LNCaP clone FGC (cell line): ENCODE measurements at regions not wholly inside any gene's neighbourhood (a gene's known extent, or its start where the extent isn't known, plus 50 kb on each side); places are given as distances from the start of the nearest gene placed in this dataset.

Experiments used
- DNase-seq: peaks from one replicate; pipeline ENCODE4 v3.0.0-alpha.2; 2011; ENCODE audit warnings: low read depth
- H3K4me3 ChIP-seq: 2 replicates; pipeline ENCODE4 v1.5.1; 2011; ENCODE audit warnings: mild to moderate bottlenecking, low read depth, low read length, control low read depth
- CTCF ChIP-seq: IDR thresholded peaks from 2 replicates; pipeline ENCODE4 v1.5.1; 2012; ENCODE audit warnings: mild to moderate bottlenecking; ENCODE audit not compliant: control insufficient read depth, insufficient read depth; ENCODE audit errors: extremely low read depth

GRCh38 chr2:139465789-139466188, 685.6 kb upstream of the NXPH2 start:
- no peak overlapping the region for H3K4me3 ChIP-seq
- TF ChIP-seq CTCF, result no peak
- no peak for DNase-seq

- no peak for DNase-seq
- no peak overlapping the region for H3K4me3 ChIP-seq
- no peak for TF ChIP-seq CTCF
Observed at GRCh38 chr2:139457873-139458272, 677.7 kb upstream of the NXPH2 start.

GRCh38 chr2:139454251-139454650, 674.1 kb upstream of the NXPH2 start:
- no peak for TF ChIP-seq CTCF
- no peak for DNase-seq
- H3K4me3 ChIP-seq, result no peak overlapping the region

GRCh38 chr2:139439100-139439499, 658.9 kb upstream of the NXPH2 start:
- no peak for TF ChIP-seq CTCF
- no peak overlapping the region for H3K4me3 ChIP-seq
- no peak for DNase-seq

GRCh38 chr2:139438478-139438877, 658.3 kb upstream of the NXPH2 start:
- no peak overlapping the region for H3K4me3 ChIP-seq
- no peak for TF ChIP-seq CTCF
- no peak for DNase-seq

- no peak overlapping the region for H3K4me3 ChIP-seq
- DNase-seq, result no peak
- no peak for TF ChIP-seq CTCF
Observed at GRCh38 chr2:139427164-139427563, 647.0 kb upstream of the NXPH2 start.

GRCh38 chr2:139424101-139424500, 643.9 kb upstream of the NXPH2 start:
- no peak for TF ChIP-seq CTCF
- no peak for DNase-seq

More at GRCh38 chr2:139424101-139424500, 643.9 kb upstream of the NXPH2 start:
- no peak overlapping the region for H3K4me3 ChIP-seq
